Activated CD8-positive, alpha-beta T cell treated with anti-CD3 and anti-CD28 coated beads for 36 hours (primary cell): ENCODE measurements at regions not wholly inside any gene's neighbourhood (a gene's known extent, or its start where the extent isn't known, plus 50 kb on each side); places are given as distances from the start of the nearest gene placed in this dataset.

Experiments used
- ATAC-seq: fragments of 200-7000 bp; cut with Tn5 transposase; one replicate; pipeline ENCODE4 v1.10.0; 2021; ENCODE audit warnings: mild to moderate bottlenecking, moderate library complexity
- CTCF ChIA-PET: fragments of 350-600 bp; sonication (Branson Sonifier 250); formaldehyde crosslinking; loops from one replicate; lab custom pipeline; 2021; ENCODE audit warnings: antibody characterized with exemption; lab: Charles Lee
- POLR2A ChIA-PET: fragments of 350-600 bp; sonication (Branson Sonifier 250); formaldehyde crosslinking; loops from one replicate; lab custom pipeline; 2021; ENCODE audit warnings: antibody characterized with exemption; lab: Charles Lee
- DNase-seq: peaks from one replicate; pipeline ENCODE4 v3.0.0-alpha.2; 2020
- H3K27ac Mint-ChIP-seq: one replicate; pipeline ENCODE4 v1.8.0; 2021; ENCODE audit warnings: mild to moderate bottlenecking, mixed read lengths
- H3K27me3 Mint-ChIP-seq: one replicate; pipeline ENCODE4 v1.8.0; 2021; ENCODE audit warnings: mixed read lengths
- H3K36me3 Mint-ChIP-seq: one replicate; pipeline ENCODE4 v1.8.0; 2021; ENCODE audit warnings: low read depth, mixed read lengths
- H3K4me1 Mint-ChIP-seq: one replicate; pipeline ENCODE4 v1.8.0; 2021; ENCODE audit warnings: low read depth, mixed read lengths
- H3K4me3 Mint-ChIP-seq: one replicate; pipeline ENCODE4 v1.8.0; 2021; ENCODE audit warnings: mild to moderate bottlenecking, moderate library complexity, mixed read lengths
- H3K9me3 Mint-ChIP-seq: one replicate; pipeline ENCODE4 v1.8.0; 2021; ENCODE audit warnings: mixed read lengths
- CTCF ChIP-seq: fragments of 200-600 bp; IDR thresholded peaks from one replicate; pipeline ENCODE4 v1.8.0; 2022; ENCODE audit warnings: antibody characterized with exemption, mild to moderate bottlenecking
- intact Hi-C: fragments of 100-400 bp; cut with micrococcal nuclease; formaldehyde crosslinking; loops from one replicate; pipeline ENCODE4 v1.10.0; 2022

DNA sequence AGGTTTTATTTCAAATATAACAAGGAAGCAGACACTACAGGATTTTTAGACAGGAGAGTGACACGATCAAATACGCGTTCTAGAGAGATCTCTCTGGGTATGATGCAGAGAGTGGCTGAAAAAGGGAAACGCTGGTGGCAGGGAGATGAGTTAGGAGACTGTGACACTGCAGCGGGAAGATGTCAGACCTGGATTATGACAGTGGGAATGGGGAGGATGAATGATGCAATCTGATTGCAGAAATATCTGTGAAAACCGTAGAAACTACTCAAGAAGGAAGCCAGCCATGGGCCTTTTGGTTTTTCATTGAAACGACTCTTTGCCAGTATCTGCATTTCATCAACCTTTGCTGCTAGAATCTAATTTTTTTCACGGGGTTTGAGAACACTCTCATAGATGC, 157.9 kb downstream of the FAM43A start:
- no peak overlapping the region for H3K27ac Mint-ChIP-seq
- POLR2A ChIA-PET, result no interaction called here
- CTCF ChIA-PET, result no interaction called here
- H3K27me3 Mint-ChIP-seq, result no peaks in the 10 kb centered on the region
- no peaks in the 10 kb centered on the region for H3K4me1 Mint-ChIP-seq
- intact Hi-C loops, result no loop called here
- no peaks in the 10 kb centered on the region for H3K9me3 Mint-ChIP-seq
- DNase-seq (no peak), ATAC-seq (no peak)
- no peak for TF ChIP-seq CTCF
- no peak overlapping the region for H3K4me3 Mint-ChIP-seq
- no peaks in the 10 kb centered on the region for H3K36me3 Mint-ChIP-seq

DNA sequence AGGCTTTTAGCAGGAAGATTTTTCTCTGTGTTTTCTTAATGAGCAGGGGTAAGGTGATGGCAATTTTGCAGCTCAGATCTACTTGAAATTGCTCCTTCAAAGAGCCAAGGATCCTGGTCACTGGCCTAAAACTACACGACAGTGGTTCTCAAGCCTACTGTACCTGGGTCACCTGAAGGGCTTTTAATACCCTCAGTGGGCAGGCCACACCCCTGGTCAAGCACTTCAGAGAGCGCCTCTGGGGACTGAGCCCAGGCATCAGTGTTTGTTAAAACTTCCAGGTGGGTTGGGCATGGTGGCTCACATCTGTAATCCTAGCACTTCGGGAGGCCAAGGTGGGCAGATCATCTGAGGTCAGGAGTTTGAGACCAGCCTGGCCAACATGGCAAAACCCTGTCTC, 158.4 kb downstream of the FAM43A start:
- no peak for ATAC-seq
- Mint-ChIP-seq H3K9me3 (no peaks in the 10 kb centered on the region), H3K27me3 (no peaks in the 10 kb centered on the region), H3K27ac (no peak overlapping the region), H3K4me3 (no peak overlapping the region), H3K4me1 (no peaks in the 10 kb centered on the region), H3K36me3 (no peaks in the 10 kb centered on the region)
- intact Hi-C loops, result no loop called here
- DNase-seq, result no peak
- ChIA-PET POLR2A (no interaction called here), CTCF (no interaction called here)
- TF ChIP-seq CTCF, result no peak

GRCh38 chr3:194849166-194849875, 163.6 kb downstream of the FAM43A start:
- TF ChIP-seq CTCF, result no peak
- intact Hi-C loops, result no loop called here
- CTCF ChIA-PET, result no interaction called here

DNA sequence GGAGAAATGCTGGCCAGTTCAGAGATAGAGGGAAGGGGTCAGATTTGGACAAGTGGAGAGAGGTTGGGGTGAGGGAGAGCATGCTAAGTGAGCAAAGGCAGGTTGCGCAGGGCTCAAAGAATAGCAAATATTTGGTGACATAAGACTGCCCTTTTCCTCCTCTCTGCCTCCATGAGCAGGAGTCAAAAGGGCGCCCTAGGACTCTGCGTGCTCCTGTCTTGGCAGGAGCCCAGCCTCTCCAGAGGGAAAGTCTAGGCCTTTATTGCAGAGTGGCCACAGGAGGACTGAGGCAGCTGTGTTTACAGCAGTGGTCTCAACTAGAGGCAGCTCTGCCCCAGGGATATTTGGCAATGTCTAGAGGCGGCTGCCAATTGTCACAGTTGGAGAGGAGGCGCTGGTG, 165.6 kb downstream of the FAM43A start:
- H3K4me1 Mint-ChIP-seq, result no peaks in the 10 kb centered on the region
- no peak overlapping the region for H3K4me3 Mint-ChIP-seq
- ChIA-PET CTCF (no interaction called here), POLR2A (interaction anchor here (0.6 kb wide), 2 partner anchors 44 to 120 kb away, joined by 3 read pairs; no protein-coding TSS in a partner anchor)
- ATAC-seq, result no peak
- no peaks in the 10 kb centered on the region for H3K36me3 Mint-ChIP-seq
- H3K9me3 Mint-ChIP-seq, result no peaks in the 10 kb centered on the region
- no peak overlapping the region for H3K27ac Mint-ChIP-seq
- no peak for TF ChIP-seq CTCF
- no peak for DNase-seq
- H3K27me3 Mint-ChIP-seq, result no peaks in the 10 kb centered on the region
- intact Hi-C loops, result no loop called here

More at GRCh38 chr3:194849166-194849875, 163.6 kb downstream of the FAM43A start:
- no peak overlapping the region for H3K27ac Mint-ChIP-seq
- no peaks in the 10 kb centered on the region for H3K36me3 Mint-ChIP-seq
- no peaks in the 10 kb centered on the region for H3K4me1 Mint-ChIP-seq
- H3K27me3 Mint-ChIP-seq, result no peaks in the 10 kb centered on the region
- ATAC-seq (no peak), DNase-seq (no peak)
- POLR2A ChIA-PET, result no interaction called here
- H3K4me3 Mint-ChIP-seq, result no peak overlapping the region
- no peaks in the 10 kb centered on the region for H3K9me3 Mint-ChIP-seq

DNA sequence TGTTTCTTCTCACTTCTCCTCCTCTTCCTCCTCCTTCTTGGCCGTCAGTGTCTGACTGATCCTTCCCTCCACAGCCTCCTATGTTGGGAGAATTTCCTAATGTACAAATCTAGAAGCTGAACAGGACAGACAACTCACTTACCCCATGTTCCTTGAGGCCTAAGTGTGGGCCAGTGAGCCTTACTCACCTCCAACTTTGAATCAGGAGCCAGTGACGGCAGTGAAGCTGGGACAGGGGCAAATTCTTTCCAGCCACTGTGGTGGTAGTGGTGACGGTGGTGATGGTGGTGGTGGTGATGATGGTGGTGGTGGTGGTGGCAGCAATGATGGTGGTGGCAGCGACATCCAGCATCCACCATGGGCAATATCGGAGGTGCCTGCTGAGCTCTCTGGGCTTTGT, 166.3 kb downstream of the FAM43A start:
- DNase-seq (no peak), ATAC-seq (no peak)
- intact Hi-C loops, result no loop called here
- ChIA-PET POLR2A (interaction anchor here (0.6 kb wide), 1 partner anchor 121 kb away, joined by 3 read pairs; no protein-coding TSS in a partner anchor), CTCF (no interaction called here)
- no peaks in the 10 kb centered on the region for H3K9me3 Mint-ChIP-seq
- no peak overlapping the region for H3K27ac Mint-ChIP-seq
- no peak for TF ChIP-seq CTCF
- H3K4me3 Mint-ChIP-seq, result no peak overlapping the region
- no peaks in the 10 kb centered on the region for H3K27me3 Mint-ChIP-seq
- no peaks in the 10 kb centered on the region for H3K4me1 Mint-ChIP-seq
- H3K36me3 Mint-ChIP-seq, result no peaks in the 10 kb centered on the region
